Upper lobe of left lung (tissue), 6 donors: ENCODE measurements at regions not wholly inside any gene's neighbourhood (a gene's known extent, or its start where the extent isn't known, plus 50 kb on each side); places are given as distances from the start of the nearest gene placed in this dataset.

ENCODE experiments used
- ATAC-seq, 2 donors: fragments of 200-7000 bp; cut with Tn5 transposase; one replicate each; pipeline ENCODE4 v1.9.1; 2022; ENCODE audit warnings: mild to moderate bottlenecking in 2 of 2, moderate library complexity in 2 of 2; ENCODE audit not compliant: low FRiP score in 2 of 2
- DNase-seq, 2 donors: peaks; one replicate each; pipeline ENCODE4 v3.0.0-alpha.2; 2019 to 2020
- H3K27ac ChIP-seq, 4 donors: fragments of 200-600 bp; sonication (generic); one replicate each; pipeline ENCODE4 v1.5.1; 2016 to 2019
- H3K27me3 ChIP-seq, 4 donors: fragments of 200-600 bp; sonication (generic); one replicate each; pipeline ENCODE4 v1.5.1; 2017 to 2019
- H3K36me3 ChIP-seq, 4 donors: fragments of 200-600 bp; sonication (generic); one replicate each; pipeline ENCODE4 v1.5.1; 2016 to 2019
- H3K4me1 ChIP-seq, 4 donors: fragments of 200-600 bp; sonication (generic); one replicate each; pipeline ENCODE4 v1.5.1; 2018 to 2019
- H3K4me3 ChIP-seq, 4 donors: fragments of 200-600 bp; sonication (generic); one replicate each; pipeline ENCODE4 v1.5.1; 2017 to 2019; ENCODE audit warnings: mild to moderate bottlenecking in 2 of 4, moderate library complexity in 1 of 4
- H3K9me3 ChIP-seq, 4 donors: fragments of 200-600 bp; sonication (generic); one replicate each; pipeline ENCODE4 v1.5.1; 2018 to 2019
- CTCF ChIP-seq, 6 experiments: fragments of 450-650 bp in 4 of 6; fragments of 200-600 bp in 2 of 6; sonication (generic) in 2 of 6; IDR thresholded peaks; one replicate each; pipeline ENCODE4 v1.5.1; 2016 to 2019; ENCODE audit warnings: antibody characterized with exemption in 6 of 6
- EP300 ChIP-seq, 4 donors: sonication (generic); formaldehyde crosslinking; IDR thresholded peaks; one replicate each; pipeline ENCODE4 v1.5.1; 2017; ENCODE audit warnings: antibody characterized with exemption in 4 of 4, control low read depth in 2 of 4
- POLR2A ChIP-seq, 4 donors: fragments of 450-650 bp; IDR thresholded peaks; one replicate each; pipeline ENCODE4 v1.5.1; 2016 to 2017; ENCODE audit warnings: antibody characterized with exemption in 4 of 4, mild to moderate bottlenecking in 2 of 4
- POLR2AphosphoS5 ChIP-seq, 2 donors: sonication (generic); formaldehyde crosslinking; IDR thresholded peaks; one replicate each; pipeline ENCODE4 v1.5.1; 2017; ENCODE audit warnings: antibody characterized with exemption in 2 of 2
- WGBS, 2 donors: methylation state at CpG; one replicate each; pipeline ENCODE4 v1.1.5; 2017 to 2018; 5-methylcytosine and 5-hydroxymethylcytosine counted together
- donor health status: DM: no; HTN: no; CAD: no; lungs with moderate emphysema.
- donor health status: DM: no; HTN: yes; CAD: no; lungs with severe emphysema.

DNA sequence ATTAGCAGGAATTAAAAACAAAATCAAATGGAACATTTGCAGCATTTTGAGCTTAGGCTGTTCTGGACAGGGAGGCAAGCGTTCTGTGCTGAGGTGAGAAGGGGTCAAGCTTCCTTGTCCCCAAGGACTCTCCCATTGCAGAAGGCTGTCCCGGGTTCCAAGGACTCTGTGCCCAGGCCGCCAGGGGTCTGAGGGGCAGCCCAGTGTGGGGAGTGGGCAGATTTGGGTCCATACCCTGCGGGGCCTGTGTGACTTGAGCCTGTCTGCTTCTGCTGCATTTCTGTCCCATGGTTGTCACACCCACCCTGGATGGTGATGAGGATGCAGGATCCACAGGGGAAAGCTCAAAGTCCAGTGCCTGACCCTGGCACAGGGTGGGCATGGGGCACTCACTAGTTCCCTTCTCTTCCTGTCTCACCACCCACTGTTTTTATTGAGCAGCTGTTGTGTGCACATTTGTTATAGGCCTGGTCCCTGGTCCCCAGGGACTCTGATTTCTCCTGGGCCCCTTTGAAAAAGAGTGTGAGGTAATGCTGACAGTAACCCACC, 211.4 kb upstream of the HS6ST1 start:
- TF ChIP-seq POLR2A (IDR thresholded peaks at IDR 0.05), result no peak
- TF ChIP-seq EP300 (IDR thresholded peaks at IDR 0.05), result no peak
- no peak for TF ChIP-seq CTCF (IDR thresholded peaks at IDR 0.05)
- TF ChIP-seq POLR2AphosphoS5 (IDR thresholded peaks at IDR 0.05), result no peak
- 65 to 96% methylated on average over 3 of the region's 4 CpGs for WGBS, 2 donors
- Histone ChIP-seq H3K9me3 (no peaks in the 10 kb centered on the region), H3K27me3 (no peaks in the 10 kb centered on the region), H3K4me3 (no peak overlapping the region), H3K4me1 (no peaks in the 10 kb centered on the region), H3K27ac (no peak overlapping the region), H3K36me3 (no peaks in the 10 kb centered on the region)
- DNase-seq, result no peak
- ATAC-seq, result no peak

GRCh38 chr2:128531856-128532255, 213.2 kb upstream of the HS6ST1 start:
- Histone ChIP-seq H3K27ac (no peak overlapping the region), H3K9me3 (no peaks in the 10 kb centered on the region), H3K36me3 (no peaks in the 10 kb centered on the region), H3K4me1 (no peaks in the 10 kb centered on the region), H3K27me3 (no peaks in the 10 kb centered on the region), H3K4me3 (no peak overlapping the region)
- DNase-seq (no peak), ATAC-seq (no peak)
- TF ChIP-seq POLR2A (IDR thresholded peaks at IDR 0.05), result no peak
- peak in 3 of 6 experiments; percentile 10 to 33 (median 33) for TF ChIP-seq CTCF (IDR thresholded peaks at IDR 0.05)
- TF ChIP-seq POLR2AphosphoS5 (IDR thresholded peaks at IDR 0.05), result no peak
- TF ChIP-seq EP300 (IDR thresholded peaks at IDR 0.05), result no peak

GRCh38 chr2:128533101-128533500, 214.4 kb upstream of the HS6ST1 start:
- no peak overlapping the region for H3K4me3 ChIP-seq
- TF ChIP-seq POLR2AphosphoS5 (IDR thresholded peaks at IDR 0.05), result no peak
- no peak for TF ChIP-seq POLR2A (IDR thresholded peaks at IDR 0.05)
- TF ChIP-seq CTCF (IDR thresholded peaks at IDR 0.05), result no peak
- no peak for TF ChIP-seq EP300 (IDR thresholded peaks at IDR 0.05)
- H3K36me3 ChIP-seq, result no peaks in the 10 kb centered on the region
- H3K27ac ChIP-seq, result no peak overlapping the region
- no peaks in the 10 kb centered on the region for H3K27me3 ChIP-seq
- no peaks in the 10 kb centered on the region for H3K9me3 ChIP-seq
- H3K4me1 ChIP-seq, result no peaks in the 10 kb centered on the region
- ATAC-seq, result no peak
- WGBS, 2 donors, result 33 to 43% methylated on average over 1 of the region's 1 CpG
- no peak for DNase-seq

DNA sequence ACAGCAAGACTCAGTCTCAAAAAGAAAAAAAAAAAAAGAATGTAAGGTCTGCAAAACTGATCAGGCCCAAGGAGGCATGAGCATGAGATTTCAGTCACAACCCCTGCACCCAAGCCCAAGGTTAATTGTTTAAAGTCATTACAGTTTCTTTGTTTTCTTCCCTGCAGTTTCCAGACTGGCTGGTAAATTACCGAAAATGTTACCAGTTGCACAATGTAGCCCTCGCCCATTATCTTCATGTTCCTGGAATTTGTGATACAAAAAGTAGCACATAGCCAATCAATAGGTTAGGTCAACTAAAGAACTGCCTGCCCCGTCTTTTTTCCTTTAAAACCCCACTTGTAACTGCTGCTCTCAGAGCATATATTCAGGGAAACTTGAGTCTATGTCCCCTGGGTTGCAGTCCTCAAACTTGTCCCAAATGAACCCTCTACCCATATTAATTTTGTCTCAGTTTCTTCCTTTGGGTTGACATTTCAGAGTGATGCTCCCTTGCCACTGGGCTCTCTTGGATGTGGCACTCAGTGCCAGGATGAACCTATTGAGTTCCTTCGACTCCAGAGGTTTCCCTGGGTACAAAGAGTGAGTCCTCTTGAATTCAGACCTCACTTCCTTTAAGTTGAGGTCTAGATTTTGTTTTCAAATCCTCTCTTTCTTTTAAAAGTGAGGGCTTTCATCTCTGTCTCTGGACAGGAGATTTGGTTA, 216.2 kb upstream of the HS6ST1 start:
- no peaks in the 10 kb centered on the region for H3K4me1 ChIP-seq
- H3K27me3 ChIP-seq, result no peaks in the 10 kb centered on the region
- no peak for DNase-seq
- no peak for ATAC-seq
- H3K36me3 ChIP-seq, result no peaks in the 10 kb centered on the region
- H3K27ac ChIP-seq, result no peak overlapping the region
- no peaks in the 10 kb centered on the region for H3K9me3 ChIP-seq
- no peak overlapping the region for H3K4me3 ChIP-seq
- 83 to 88% methylated on average over 4 of the region's 4 CpGs for WGBS, 2 donors
- TF ChIP-seq CTCF (IDR thresholded peaks at IDR 0.05) (no peak), EP300 (IDR thresholded peaks at IDR 0.05) (no peak), POLR2A (IDR thresholded peaks at IDR 0.05) (no peak), POLR2AphosphoS5 (IDR thresholded peaks at IDR 0.05) (no peak)

DNA sequence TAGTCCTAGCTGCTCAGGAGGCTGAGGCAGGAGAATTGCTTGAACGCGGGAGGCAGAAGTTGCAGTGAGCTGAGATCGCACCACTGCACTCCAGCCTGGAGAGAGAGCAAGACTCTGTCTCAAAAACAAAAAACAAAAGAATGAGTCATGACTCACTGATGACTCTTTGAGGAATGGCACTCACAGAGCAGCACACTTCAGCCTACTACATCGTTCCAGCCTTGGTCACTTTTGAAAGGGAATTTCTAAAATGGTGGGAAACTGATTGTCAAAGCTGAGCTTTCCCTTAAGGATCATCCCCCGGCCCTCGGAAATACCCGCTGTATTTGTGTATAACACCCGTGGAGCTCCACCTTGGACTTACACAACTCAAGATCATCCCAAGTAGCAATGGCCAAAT, 217.3 kb upstream of the HS6ST1 start:
- Histone ChIP-seq H3K36me3 (no peaks in the 10 kb centered on the region), H3K27me3 (no peaks in the 10 kb centered on the region), H3K4me1 (no peaks in the 10 kb centered on the region), H3K4me3 (no peak overlapping the region), H3K27ac (no peak overlapping the region), H3K9me3 (no peaks in the 10 kb centered on the region)
- TF ChIP-seq CTCF (IDR thresholded peaks at IDR 0.05) (no peak), POLR2A (IDR thresholded peaks at IDR 0.05) (no peak), POLR2AphosphoS5 (IDR thresholded peaks at IDR 0.05) (no peak), EP300 (IDR thresholded peaks at IDR 0.05) (no peak)
- ATAC-seq (peak in 1 of 2 donors; percentile 63), DNase-seq (no peak)
- WGBS, 2 donors, result 86 to 88% methylated on average over 8 of the region's 8 CpGs
